Activated CD4-positive, alpha-beta memory T cell treated with anti-CD3 and anti-CD28 coated beads for 36 hours (primary cell): ENCODE measurements at regions not wholly inside any gene's neighbourhood (a gene's known extent, or its start where the extent isn't known, plus 50 kb on each side); places are given as distances from the start of the nearest gene placed in this dataset.
"Not testable (repeated sequence)": the region's sequence is repeated elsewhere in the genome, so short reads cannot be mapped to it uniquely, and the experiment has no call there.

Experiments
- CTCF ChIA-PET: fragments of 350-600 bp; sonication (Branson Sonifier 250); formaldehyde crosslinking; loops from one replicate; lab custom pipeline; 2021; ENCODE audit warnings: antibody characterized with exemption, inconsistent platforms; lab: Charles Lee
- POLR2A ChIA-PET: fragments of 350-600 bp; sonication (Branson Sonifier 250); formaldehyde crosslinking; loops from one replicate; lab custom pipeline; 2021; ENCODE audit warnings: antibody characterized with exemption; lab: Charles Lee
- DNase-seq: peaks from one replicate; pipeline ENCODE4 v3.0.0-alpha.2; 2020
- H3K27ac Mint-ChIP-seq: one replicate; pipeline ENCODE4 v1.8.0; 2021; ENCODE audit warnings: mixed read lengths
- H3K27me3 Mint-ChIP-seq: one replicate; pipeline ENCODE4 v1.8.0; 2021; ENCODE audit warnings: mixed read lengths
- H3K36me3 Mint-ChIP-seq: one replicate; pipeline ENCODE4 v1.8.0; 2021; ENCODE audit warnings: mixed read lengths
- H3K4me1 Mint-ChIP-seq: one replicate; pipeline ENCODE4 v1.8.0; 2021; ENCODE audit warnings: low read depth, mixed read lengths
- H3K4me3 Mint-ChIP-seq: one replicate; pipeline ENCODE4 v1.8.0; 2021; ENCODE audit warnings: mild to moderate bottlenecking, mixed read lengths
- H3K9me3 Mint-ChIP-seq: one replicate; pipeline ENCODE4 v1.8.0; 2021; ENCODE audit warnings: mixed read lengths
- intact Hi-C: fragments of 100-400 bp; cut with micrococcal nuclease; formaldehyde crosslinking; loops from one replicate; pipeline ENCODE4 v1.15.1; 2023

DNA sequence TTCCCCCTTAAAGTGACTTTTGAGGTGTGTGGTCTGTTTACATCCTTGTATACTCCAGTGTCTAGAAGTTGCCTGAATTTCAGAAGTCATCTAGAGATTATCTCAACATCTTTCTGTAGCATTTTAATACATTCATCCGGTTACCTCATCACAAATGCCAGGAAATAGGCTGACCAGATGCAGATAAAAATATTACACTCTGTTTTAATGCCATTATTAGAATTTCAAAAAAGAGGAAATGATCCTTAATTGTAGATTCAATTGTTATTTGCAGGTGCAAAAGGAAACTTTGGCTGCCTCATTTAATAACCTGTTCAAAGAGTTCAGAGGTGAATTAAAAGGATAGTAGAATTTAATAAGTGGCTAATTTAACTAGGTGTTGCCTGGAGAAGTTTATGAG, 290.9 kb downstream of the C3orf38 start:
- Mint-ChIP-seq H3K27ac (no peak overlapping the region), H3K27me3 (no peaks in the 10 kb centered on the region)
- intact Hi-C loops: no loop called here

DNA sequence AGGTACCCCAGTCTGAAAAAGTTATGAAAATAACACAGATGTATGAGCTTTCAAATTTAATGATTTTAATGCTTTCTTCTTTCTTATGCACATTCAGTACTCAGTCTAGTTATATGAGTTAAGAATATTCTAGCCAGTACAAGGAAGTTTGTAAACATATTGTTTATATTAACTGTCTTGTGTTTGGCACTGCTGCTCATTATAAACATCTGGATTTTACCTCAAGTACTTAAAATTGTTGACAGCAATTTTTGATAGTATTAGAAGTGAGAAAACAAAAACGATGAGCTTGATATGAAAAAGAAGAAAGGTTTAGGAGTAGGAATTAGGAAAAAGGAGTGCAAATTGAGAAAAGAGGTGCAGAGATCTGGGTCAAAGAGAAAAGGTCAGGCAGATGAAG, 293.3 kb downstream of the C3orf38 start:
- POLR2A ChIA-PET: no interaction called here
- intact Hi-C loops: no loop called here
- H3K27me3 Mint-ChIP-seq: no peaks in the 10 kb centered on the region
- H3K36me3 Mint-ChIP-seq: no peaks in the 10 kb centered on the region
- no peaks in the 10 kb centered on the region for H3K9me3 Mint-ChIP-seq
- no peak overlapping the region for H3K27ac Mint-ChIP-seq
- DNase-seq: no peak
- H3K4me3 Mint-ChIP-seq: no peak overlapping the region
- CTCF ChIA-PET: interaction anchor here (0.5 kb wide), 1 partner anchor 25 kb away, joined by 3 read pairs; no protein-coding TSS in a partner anchor
- H3K4me1 Mint-ChIP-seq: no peaks in the 10 kb centered on the region

More for the DNA sequence above, 290.9 kb downstream of the C3orf38 start:
- CTCF ChIA-PET: no interaction called here
- POLR2A ChIA-PET: no interaction called here
- DNase-seq: no peak
- Mint-ChIP-seq H3K4me3 (no peak overlapping the region), H3K9me3 (no peaks in the 10 kb centered on the region), H3K36me3 (no peaks in the 10 kb centered on the region), H3K4me1 (no peaks in the 10 kb centered on the region)

- intact Hi-C loops: no loop called here
- DNase-seq: no peak
- ChIA-PET POLR2A (no interaction called here), CTCF (no interaction called here)
- no peaks in the 10 kb centered on the region for H3K36me3 Mint-ChIP-seq
- no peaks in the 10 kb centered on the region for H3K9me3 Mint-ChIP-seq
- H3K27ac Mint-ChIP-seq: no peak overlapping the region
- H3K4me3 Mint-ChIP-seq: no peak overlapping the region
- H3K27me3 Mint-ChIP-seq: no peaks in the 10 kb centered on the region
- H3K4me1 Mint-ChIP-seq: no peaks in the 10 kb centered on the region
These were observed 294.5 kb downstream of the C3orf38 start for GRCh38 chr3:88444251-88444650.

DNA sequence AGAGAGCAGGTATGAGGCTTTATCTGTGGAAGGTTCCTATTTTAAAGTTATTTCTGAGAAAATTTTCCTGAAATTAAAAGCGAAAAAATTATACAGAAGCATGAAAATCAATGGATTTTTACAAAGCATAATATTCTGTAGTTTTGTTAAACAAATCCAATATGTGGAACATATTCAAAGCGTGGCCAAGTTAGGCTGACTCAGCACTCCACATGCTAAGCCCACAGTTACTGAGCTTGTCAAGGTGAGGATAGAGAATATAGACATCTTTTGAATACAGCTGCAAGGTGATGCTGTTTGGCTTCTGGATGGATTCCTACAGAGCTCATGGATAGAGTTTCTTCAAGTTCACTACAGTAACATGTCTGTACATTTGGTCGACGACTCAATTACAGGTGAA, 302.5 kb downstream of the C3orf38 start:
- H3K4me1 Mint-ChIP-seq: no peaks in the 10 kb centered on the region
- no peaks in the 10 kb centered on the region for H3K27me3 Mint-ChIP-seq
- intact Hi-C loops: no loop called here
- H3K9me3 Mint-ChIP-seq: no peaks in the 10 kb centered on the region
- no peaks in the 10 kb centered on the region for H3K36me3 Mint-ChIP-seq
- POLR2A ChIA-PET: no interaction called here
- no peak overlapping the region for H3K27ac Mint-ChIP-seq
- CTCF ChIA-PET: no interaction called here
- no peak overlapping the region for H3K4me3 Mint-ChIP-seq
- no peak for DNase-seq

- Mint-ChIP-seq H3K4me1 (no peaks in the 10 kb centered on the region), H3K9me3 (peaks cover under 1% of the 10 kb centered on the region), H3K4me3 (no peak overlapping the region), H3K27me3 (no peaks in the 10 kb centered on the region), H3K36me3 (no peaks in the 10 kb centered on the region), H3K27ac (no peak overlapping the region)
- CTCF ChIA-PET: no interaction called here
- no peak for DNase-seq
- POLR2A ChIA-PET: no interaction called here
- intact Hi-C loops: no loop called here
These were observed 310.6 kb downstream of the C3orf38 start for GRCh38 chr3:88460369-88460768.

- no peak for DNase-seq
- POLR2A ChIA-PET: no interaction called here
These were observed 312.5 kb downstream of the C3orf38 start for GRCh38 chr3:88462230-88462629.

GRCh38 chr3:88467191-88467590, 317.4 kb downstream of the C3orf38 start:
- Mint-ChIP-seq H3K27me3 (no peaks in the 10 kb centered on the region), H3K4me1 (no peaks in the 10 kb centered on the region), H3K36me3 (no peaks in the 10 kb centered on the region), H3K9me3 (peaks cover 14% of the 10 kb centered on the region), H3K4me3 (no peak overlapping the region), H3K27ac (no peak overlapping the region)
- no peak for DNase-seq
- ChIA-PET CTCF (no interaction called here), POLR2A (no interaction called here)
- intact Hi-C loops: no loop called here

More at GRCh38 chr3:88462230-88462629, 312.5 kb downstream of the C3orf38 start:
- Mint-ChIP-seq H3K27ac (no peak overlapping the region), H3K4me3 (no peak overlapping the region), H3K4me1 (no peaks in the 10 kb centered on the region), H3K36me3 (no peaks in the 10 kb centered on the region), H3K27me3 (no peaks in the 10 kb centered on the region), H3K9me3 (peaks cover 9% of the 10 kb centered on the region)
- intact Hi-C loops: no loop called here
- CTCF ChIA-PET: no interaction called here

DNA sequence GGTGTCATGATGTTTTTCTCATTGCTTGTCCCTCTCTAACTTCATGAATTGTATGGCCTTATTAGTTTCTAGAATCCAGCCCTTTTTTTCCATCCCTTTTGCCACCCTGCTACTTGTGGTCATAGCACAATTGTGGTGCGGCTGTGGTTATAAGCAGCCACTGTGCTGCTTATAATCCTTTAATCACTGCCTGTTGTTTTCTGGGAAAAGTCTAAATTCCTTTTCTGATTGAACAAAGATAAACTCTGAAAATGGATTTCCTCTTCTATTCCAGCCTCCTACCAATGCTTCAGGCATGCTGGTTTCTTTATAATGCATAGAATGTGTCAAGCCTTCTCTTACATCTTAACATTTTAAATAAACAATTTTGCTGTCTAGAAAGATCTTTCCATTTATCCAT, 319.5 kb downstream of the C3orf38 start:
- CTCF ChIA-PET: no interaction called here
- DNase-seq: no peak
- no peaks in the 10 kb centered on the region for H3K27me3 Mint-ChIP-seq
- no peaks in the 10 kb centered on the region for H3K4me1 Mint-ChIP-seq
- POLR2A ChIA-PET: no interaction called here
- no peaks in the 10 kb centered on the region for H3K36me3 Mint-ChIP-seq
- H3K27ac Mint-ChIP-seq: no peak overlapping the region
- H3K9me3 Mint-ChIP-seq: peaks cover 14% of the 10 kb centered on the region
- H3K4me3 Mint-ChIP-seq: no peak overlapping the region
- intact Hi-C loops: no loop called here

GRCh38 chr3:88478460-88478859, 328.7 kb downstream of the C3orf38 start:
- Mint-ChIP-seq H3K36me3 (no peaks in the 10 kb centered on the region), H3K4me3 (no peak overlapping the region), H3K27me3 (no peaks in the 10 kb centered on the region), H3K9me3 (no peaks in the 10 kb centered on the region), H3K4me1 (no peaks in the 10 kb centered on the region), H3K27ac (no peak overlapping the region)
- no peak for DNase-seq
- POLR2A ChIA-PET: no interaction called here
- CTCF ChIA-PET: no interaction called here
- intact Hi-C loops: no loop called here

DNA sequence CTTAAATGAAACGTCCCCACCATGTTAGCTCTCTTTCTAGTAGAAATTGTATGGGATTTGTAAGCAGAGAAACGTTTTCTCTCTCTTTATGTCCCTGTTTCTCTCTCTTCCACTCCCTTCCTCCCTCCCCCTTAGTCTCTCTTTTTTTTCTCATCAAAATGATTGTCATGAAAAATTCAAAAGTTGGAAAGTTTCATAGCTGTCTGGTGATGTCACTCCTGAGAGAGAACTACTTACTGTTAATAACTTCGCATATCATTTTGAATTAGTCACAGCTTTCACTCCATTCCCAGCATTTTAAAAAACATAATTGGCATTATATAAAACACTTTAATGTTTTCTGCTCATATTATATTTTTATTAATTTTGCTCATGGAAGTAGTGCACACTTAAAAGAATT, 331.1 kb downstream of the C3orf38 start:
- Mint-ChIP-seq H3K4me1 (no peaks in the 10 kb centered on the region), H3K4me3 (no peak overlapping the region), H3K36me3 (no peaks in the 10 kb centered on the region), H3K27ac (no peak overlapping the region), H3K9me3 (no peaks in the 10 kb centered on the region), H3K27me3 (no peaks in the 10 kb centered on the region)
- intact Hi-C loops: no loop called here
- POLR2A ChIA-PET: no interaction called here
- DNase-seq: no peak
- CTCF ChIA-PET: interaction anchor here (0.9 kb wide), 1 partner anchor 13 kb away, joined by 3 read pairs; no protein-coding TSS in a partner anchor

DNA sequence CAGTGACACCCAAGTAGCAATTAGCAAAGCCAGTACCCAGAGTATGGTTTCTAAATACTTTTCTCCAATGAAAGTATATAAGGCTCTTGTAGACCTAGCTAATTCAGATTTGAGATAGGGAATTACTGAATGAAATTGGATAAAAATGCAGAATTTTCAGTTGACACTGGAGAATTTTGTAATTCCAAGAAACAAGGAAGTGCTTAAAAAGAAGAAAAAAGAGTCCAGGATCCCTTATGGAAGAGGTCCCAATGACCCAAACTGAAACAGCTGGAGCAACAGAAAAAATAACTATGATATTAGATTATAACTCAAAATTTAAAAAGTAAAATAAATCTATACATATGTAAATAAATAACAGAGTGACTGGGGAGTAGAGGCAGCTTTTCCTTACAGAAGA, 335.2 kb downstream of the C3orf38 start:
- intact Hi-C loops: no loop called here
- H3K9me3 Mint-ChIP-seq: no peaks in the 10 kb centered on the region
- CTCF ChIA-PET: no interaction called here
- H3K27ac Mint-ChIP-seq: no peak overlapping the region
- no peak overlapping the region for H3K4me3 Mint-ChIP-seq
- no peaks in the 10 kb centered on the region for H3K4me1 Mint-ChIP-seq
- no peak for DNase-seq
- no peaks in the 10 kb centered on the region for H3K36me3 Mint-ChIP-seq
- H3K27me3 Mint-ChIP-seq: no peaks in the 10 kb centered on the region
- POLR2A ChIA-PET: no interaction called here

DNA sequence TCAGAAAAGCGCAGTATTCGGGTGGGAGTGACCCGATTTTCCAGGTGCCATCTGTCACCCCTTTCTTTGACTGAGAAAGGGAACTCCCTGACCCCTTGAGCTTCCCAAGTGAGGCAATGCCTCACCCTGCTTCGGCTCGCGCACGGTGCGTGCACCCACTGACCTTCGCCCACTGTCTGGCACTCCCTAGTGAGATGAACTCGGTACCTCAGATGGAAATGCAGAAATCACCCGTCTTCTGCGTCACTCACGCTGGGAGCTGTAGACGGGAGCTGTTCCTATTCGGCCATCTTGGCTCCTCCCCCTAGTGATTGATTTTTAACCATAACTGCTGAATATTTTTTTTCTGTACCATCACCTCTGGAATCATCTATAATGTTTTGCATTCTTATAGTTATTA, 359.1 kb downstream of the C3orf38 start:
- H3K27me3 Mint-ChIP-seq, H3K27ac Mint-ChIP-seq, POLR2A ChIA-PET, H3K4me3 Mint-ChIP-seq, H3K36me3 Mint-ChIP-seq, H3K4me1 Mint-ChIP-seq, intact Hi-C loops, CTCF ChIA-PET, DNase-seq: not testable (repeated sequence)
- H3K9me3 Mint-ChIP-seq: peaks cover 14% of the 10 kb centered on the region

DNA sequence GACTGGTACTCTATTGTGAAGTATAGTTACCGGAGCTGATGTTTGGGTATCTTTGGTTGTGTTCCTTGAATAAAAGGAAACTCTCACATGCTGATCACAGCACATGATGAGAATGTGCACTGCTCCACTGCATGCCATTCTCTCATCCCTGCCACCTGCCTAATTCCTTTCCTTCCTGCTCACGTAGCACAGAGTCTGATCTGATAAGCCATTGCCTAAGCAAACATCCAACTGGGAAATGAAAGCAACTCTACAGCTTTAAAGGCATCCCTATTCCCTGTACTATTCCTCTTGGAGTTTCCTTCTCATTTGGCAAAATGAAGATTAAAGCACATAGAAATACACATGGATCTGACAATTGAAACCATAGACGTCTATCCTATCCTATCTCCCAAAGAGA, 359.8 kb downstream of the C3orf38 start:
- intact Hi-C loops: no loop called here
- Mint-ChIP-seq H3K27me3 (no peaks in the 10 kb centered on the region), H3K27ac (no peak overlapping the region), H3K36me3 (no peaks in the 10 kb centered on the region), H3K4me3 (no peak overlapping the region), H3K4me1 (no peaks in the 10 kb centered on the region), H3K9me3 (peaks cover 14% of the 10 kb centered on the region)
- ChIA-PET POLR2A (no interaction called here), CTCF (no interaction called here)
- DNase-seq: no peak
